ENCODE measurements at regions not wholly inside any gene's neighbourhood (a gene's known extent, or its start where the extent isn't known, plus 50 kb on each side); places are given as distances from the start of the nearest gene placed in this dataset.
"Not testable (repeated sequence)": the region's sequence is repeated elsewhere in the genome, so short reads cannot be mapped to it uniquely, and the experiment has no call there.

DNA sequence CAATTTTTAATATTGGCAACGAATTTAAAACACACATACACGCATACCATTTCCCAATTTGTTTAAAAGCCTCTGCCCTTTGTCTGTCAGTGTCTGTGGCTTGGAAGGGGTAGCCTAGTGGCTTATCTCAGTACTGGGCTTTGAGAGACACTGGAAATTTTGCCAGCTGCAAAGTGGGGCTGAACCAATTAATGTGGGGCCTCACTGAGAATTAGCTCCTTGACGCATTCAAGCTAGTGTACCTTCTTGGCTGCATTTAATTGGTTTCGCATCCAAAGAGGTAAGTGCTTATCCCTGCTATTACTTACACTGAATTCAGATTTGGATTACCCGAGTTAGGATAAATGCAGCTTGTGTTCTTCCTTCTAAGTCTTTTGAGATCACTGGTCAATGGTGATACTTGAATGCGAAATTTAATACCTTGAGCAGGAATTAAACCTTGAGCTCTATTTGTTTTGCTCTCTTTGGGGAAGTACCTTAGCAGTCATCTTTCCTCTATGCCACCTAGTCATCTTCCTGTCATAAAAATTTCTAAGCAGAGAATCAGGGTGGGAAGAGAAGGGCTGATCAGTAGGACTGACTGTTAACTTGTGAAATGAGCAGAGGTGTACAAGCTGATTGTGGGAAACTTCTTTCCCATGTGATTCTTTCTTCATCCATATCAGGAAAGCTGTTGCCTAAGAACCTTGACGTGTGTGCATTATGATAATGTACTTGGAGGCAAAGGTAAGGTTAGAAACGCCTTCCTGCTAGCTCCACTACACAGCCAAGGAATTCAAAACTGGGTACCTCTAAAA lies 187.7 kb upstream of the E2F8 start:
- DNase-seq: no peak

DNA sequence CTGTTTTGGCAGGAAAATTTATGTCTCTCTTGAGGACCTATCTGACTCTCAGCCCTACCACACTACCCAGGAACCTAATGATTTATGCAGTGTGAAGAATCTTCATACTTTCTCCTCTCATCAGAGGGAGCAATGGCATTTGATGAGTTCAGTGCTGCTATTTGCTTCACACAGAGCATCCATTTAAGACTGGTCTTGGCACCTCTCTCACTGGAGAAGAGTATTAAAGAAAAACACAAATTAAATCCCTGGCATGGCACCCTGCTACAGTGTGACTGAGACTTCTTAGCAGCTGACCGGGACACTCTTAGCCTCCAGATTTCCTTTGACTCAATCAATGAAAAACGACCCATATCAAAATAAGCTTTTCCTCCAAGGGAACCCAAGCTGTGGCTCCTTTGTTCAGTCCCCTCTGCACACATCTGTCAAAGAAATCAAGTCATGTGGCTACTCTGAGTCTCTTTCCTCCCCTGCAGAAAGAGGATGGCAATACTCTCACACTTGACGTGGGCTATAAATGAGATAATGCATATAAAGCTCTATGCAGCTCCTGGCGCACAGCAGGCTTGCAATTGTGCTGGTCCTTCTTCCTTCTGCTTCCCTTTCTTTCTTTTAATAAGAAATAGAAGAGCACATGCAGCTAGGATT lies 186.1 kb upstream of the E2F8 start:
- no peak for DNase-seq

DNA sequence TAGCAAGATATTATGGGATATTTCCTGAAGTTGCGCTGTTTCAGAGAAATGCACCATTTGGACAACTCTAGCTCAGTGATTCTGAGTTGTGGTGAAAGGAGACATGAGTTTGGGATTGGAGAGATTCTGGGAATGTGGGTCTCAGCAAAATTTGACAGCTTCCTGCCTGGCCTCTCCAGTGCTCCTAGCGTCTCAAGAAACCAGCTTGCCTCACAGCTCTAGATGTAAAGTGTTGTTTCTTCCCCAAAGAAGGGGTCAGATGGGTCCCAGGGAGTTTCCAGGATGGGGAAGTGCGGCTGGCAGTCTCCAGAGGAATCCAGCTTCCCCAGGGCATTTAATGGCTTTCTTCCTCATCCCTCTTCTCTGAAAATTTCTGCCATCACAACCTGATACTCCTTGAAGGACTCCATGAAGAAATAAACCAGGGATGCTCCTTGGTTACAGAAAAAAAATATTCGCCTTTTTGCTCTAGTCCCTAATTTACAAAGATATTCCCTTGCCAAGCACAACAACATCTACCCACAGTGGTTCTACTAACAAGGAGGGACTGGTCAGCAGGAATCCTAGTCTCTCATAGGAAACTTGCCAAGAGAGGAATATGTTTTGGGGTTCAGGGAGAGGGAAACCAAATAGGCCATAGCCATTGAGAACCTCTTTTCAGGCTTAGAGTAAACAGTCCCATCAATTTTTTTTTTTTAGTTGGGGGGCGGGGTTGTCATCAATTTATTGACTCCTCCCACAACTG lies 185.4 kb upstream of the E2F8 start:
- no peak for DNase-seq

DNA sequence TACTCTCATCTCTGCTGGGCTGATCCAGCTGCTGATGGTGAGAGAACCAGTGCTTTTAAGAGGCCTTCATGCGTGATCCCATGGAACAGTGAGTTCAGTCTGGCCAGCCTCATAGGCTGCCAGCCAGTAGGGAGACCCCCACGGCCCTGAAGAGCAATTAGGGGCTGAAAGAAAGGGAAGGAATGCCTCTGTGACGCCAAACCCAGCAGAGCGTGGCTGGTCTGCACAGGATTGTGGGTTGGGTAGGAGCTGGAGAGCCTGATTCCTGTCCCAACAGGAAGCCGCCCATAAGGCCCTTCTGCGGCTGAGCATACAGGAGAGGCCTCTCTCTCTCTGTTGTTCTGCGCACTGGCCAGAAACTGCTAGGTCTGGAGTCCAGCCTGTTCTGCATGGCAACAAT lies 181.5 kb upstream of the E2F8 start:
- DNase-seq: no peak

DNA sequence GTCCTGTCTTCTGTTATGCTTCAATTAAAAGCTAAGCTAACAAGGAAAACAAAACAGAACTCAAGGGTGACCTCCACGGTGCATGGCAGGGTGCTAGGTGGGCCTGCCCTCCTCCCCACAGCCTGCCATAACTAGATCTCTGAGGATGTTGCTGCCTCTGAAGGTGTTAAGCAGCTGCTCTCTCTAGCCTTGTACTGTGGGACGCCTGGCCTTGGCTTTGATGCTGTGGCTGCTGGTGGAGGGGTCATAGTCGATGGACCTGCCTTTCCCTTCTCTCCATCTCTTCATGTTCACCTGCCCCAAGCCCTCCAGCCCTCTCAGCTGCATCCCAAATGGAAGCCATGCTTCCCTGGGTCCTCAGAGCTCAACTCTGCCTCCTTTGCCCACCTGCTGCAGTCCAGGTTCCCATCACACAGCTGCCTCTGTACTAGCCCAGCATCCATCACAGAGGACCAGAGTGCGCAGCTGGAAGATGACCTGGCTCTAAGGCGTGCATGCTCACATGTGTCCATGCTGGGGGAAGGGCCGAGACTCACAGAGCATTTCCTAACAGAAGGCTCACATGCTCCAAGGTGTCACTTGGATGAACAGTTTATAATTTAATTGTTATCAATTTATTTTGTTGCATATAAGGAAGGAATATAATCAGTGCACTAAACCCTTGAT lies 180.3 kb upstream of the E2F8 start:
- no peak for DNase-seq

DNA sequence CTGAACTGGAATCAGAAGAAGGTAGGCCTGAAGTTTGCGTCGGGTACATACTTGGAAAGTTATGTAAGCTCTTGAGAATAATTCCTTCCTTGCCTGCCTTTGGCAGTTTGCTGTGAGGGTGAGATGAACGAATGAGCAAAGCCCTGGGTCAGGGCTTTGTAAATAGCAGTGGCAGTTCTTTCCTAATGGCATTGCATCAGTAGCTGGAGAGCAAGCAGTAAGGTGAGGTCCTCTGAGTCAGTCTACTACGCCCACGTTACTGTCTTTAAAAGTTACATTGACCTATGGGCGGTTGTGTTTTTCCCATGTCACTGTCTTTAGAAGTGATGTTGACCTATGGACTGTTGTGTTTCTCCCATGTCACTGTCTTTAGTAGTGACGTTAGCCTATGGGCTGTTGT lies 179.1 kb upstream of the E2F8 start:
- DNase-seq: no peak

DNA sequence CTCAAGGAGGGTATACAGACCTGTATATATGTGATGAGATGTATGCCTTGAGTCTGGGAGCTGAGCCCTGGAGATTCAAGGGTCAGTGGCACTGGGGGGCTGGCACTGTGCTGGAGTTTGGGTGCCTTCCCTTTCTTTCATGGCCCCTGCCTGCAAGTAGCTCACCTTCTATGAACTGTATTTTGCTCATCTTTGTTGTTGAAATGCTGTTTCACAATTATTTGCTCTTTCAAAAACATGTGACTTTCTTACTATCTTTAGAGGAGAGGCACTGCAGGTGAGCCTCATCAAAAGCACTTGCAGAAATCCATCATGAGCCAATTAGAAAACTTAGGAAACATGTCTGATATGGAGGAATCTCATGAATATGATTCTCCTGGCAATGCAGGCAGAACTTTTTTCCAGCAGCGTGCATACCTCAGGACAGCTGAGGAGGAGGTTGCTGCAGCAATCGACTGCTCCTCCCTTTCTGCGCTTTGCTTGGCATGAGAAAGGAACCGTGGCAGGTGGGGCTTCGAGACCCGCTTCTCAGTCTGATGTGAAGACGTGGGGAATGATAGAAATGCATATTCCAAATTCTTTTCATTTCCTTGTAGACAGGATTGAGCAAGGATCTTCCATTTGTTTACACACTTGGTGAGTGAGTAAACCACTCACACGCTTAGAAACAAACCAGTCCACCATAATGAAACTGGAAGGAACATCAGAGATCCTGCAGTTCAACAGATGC lies 178.4 kb upstream of the E2F8 start:
- no peak for DNase-seq

DNA sequence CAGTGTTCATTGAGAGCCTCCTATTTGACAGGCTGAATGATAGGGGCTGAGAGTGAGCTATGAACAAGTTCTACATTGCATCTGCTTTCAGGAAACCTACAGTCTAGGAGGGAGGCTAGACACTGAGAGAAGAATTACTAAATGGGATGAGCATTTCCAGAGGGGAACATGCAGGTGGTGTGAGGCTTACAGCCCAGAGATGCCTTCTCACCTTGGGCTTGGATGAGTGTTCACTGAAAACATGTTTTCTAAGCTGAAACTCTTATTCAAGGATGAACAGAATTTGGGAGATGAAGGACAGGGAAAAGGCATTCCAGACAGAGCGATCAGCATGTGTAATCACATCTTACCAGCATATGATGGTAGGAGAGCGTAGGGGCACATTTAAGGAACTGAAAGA lies 177.5 kb upstream of the E2F8 start:
- DNase-seq: no peak

DNA sequence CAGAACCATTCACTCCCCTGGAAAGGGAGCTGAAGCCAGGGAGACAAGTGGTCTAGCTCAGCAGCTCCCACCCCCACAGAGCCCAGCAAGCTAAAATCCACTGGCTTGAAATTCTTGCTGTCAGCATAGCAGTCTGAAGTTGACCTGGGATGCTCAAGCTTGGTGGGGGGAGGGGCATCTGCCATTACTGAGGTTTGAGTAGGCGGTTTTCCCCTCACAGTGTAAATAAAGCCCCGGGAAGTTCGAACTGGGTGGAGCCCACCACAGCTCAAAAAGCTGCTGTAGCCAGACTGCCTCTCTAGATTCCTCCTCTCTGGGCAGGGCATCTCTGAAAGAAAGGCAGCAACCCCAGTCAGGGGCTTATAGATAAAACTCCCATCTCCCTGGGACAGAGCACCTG lies 171.3 kb upstream of the E2F8 start:
- not testable (repeated sequence) for DNase-seq

DNA sequence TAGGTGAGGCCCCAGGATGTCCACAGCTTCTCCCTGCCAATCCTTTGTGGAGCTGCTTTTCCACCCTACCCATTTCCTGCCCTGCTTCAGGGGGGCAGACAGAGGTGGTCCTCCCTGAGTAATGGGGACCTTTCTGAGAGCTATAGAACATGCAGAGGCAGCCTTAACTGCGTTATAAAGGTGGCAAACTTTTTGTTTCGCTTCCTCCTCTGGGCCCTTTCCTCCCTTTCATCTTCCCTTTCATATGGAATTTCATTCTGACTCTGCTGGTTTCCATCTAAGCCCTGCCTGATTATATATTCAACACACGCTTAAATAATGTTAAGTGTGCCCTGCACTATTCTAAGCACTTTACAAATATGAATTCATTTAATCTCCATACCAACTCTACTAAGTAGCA lies 169.3 kb upstream of the E2F8 start:
- no peak for DNase-seq

DNA sequence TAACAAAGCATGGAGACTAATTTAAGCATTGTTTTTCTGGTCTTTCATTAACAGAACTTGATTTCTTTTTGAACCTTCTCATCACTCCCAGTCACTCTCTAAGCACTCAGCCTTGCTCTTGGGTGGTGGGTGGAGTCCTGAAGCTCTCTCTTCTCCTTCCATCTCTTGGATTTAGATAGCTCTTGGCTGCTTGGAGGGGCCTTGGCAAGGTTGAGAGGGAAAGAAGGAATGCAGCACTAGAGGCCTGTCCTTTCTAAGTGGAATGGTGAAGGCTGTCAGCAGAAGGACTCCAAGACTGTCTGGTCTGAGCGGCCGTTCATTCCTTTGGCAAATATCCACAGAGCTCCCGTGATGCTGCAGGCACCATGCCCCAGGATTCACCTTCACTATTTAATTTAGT lies 168.6 kb upstream of the E2F8 start:
- no peak for DNase-seq

DNA sequence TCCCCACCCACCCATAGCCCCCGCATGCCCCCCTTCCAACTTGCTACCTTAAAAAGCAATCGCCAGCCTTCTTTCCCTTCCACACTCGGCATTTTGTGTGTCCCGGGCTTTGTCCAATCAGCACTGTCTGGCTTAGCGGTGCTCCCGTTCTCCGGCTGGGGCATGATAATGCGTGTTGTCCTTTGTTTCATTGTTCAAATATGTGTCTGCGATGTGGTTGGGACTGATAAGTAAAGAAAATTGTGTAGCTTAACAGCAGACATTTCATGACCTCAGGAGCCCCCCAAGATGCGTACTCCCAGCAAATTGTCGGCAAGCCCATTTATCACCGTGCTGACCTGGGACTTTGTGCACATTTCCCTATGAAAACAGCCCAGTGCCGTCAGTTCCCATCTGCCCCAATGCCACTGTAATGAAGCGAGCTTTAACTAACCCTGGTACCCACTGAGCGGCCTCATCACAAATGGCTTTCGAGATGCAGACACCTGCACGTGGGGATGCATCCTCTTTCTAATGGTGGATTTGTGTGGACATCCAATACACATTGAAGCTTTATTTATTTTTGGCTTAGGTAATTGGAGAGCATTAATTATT lies 167.0 kb upstream of the E2F8 start:
- no peak for DNase-seq

DNA sequence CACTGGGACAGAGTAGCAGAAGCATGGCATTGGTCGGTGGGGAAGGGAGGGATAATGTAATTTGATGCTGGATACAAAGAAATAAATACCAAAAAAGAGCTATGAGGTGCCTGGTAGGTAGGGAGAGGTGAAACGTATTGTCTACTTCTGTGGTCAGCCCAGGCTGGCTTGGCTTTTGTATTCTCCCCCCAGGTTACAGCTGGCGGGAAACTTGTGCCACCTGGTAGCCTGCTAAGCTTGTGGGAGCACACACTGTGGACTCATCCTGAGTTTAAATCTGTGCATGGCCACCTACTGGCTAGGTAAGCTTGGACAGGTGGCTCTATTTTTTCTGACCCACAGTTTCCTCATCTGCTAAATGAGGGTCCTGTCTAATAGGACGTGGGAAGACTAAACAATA lies 165.2 kb upstream of the E2F8 start:
- DNase-seq: no peak

DNA sequence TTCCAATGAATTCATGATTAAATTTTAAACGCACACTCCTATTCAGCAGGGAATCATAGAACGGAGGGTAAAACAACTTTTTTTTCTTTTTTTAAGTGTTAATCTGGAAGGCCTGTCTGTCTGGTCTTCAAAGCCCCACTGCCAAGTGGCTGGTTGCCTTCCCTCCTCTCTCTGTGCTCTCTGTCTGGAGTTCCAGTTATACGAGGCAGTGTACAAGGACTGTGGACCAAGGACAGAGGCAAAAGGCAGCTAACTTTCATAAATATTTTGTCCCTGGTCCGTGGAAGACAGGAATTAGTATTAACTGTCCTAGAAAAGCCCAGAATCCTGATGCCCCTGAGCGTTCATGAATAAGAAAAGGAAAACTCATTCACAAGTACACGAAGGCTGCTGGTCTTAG lies 164.0 kb upstream of the E2F8 start:
- no peak for DNase-seq

DNA sequence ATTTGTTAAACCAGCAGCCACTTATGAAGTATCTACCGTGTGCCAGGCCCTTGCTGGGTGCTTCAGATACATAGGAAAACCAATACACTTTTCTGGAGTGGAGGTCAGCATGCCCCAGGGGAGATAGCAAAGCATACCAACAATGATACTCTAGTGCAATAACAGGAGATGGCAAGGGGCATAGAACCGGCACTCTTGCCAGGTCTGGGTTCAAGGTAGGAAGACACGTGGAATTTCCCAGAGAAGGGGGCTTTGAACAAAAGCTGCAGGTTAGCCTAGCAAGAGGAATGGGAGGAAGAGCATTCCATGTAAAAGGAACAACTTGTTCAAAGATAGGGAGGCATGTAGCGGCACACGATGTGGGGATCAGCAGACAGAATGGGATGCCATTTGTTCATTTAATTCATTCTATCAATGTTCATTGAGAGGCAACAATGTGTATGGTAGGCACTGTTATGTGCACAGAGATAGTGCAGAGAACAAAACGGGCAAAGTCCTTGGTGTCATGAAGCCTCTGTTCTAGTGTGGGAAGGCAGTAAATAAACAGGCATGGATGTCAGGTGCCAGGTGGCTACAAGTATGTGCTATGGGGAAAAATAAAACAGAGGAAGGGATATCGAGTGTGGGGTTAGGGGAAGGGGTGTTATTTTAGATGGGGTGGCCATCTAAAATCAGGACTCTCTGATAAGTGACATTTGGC lies 162.6 kb upstream of the E2F8 start:
- no peak for DNase-seq

DNA sequence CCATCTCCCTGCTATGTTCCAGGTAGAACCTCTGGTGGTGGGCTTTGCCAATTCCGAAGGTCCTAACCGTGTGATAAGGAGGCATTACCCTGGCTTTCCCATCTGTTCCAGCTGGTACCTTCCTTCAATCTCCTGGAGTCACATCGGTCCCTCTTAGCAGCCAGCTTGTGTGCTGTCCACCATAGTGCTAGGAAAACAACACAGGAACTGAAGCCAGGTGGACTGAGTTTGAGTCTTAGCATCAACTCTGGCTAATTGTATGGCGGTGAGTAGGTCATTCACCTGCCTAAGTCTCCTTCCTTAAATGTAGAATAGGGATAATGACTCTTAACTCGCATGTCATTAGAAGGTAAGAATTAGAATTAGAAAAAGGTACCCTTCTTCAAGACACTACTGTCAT lies 159.6 kb upstream of the E2F8 start:
- no peak for DNase-seq

DNA sequence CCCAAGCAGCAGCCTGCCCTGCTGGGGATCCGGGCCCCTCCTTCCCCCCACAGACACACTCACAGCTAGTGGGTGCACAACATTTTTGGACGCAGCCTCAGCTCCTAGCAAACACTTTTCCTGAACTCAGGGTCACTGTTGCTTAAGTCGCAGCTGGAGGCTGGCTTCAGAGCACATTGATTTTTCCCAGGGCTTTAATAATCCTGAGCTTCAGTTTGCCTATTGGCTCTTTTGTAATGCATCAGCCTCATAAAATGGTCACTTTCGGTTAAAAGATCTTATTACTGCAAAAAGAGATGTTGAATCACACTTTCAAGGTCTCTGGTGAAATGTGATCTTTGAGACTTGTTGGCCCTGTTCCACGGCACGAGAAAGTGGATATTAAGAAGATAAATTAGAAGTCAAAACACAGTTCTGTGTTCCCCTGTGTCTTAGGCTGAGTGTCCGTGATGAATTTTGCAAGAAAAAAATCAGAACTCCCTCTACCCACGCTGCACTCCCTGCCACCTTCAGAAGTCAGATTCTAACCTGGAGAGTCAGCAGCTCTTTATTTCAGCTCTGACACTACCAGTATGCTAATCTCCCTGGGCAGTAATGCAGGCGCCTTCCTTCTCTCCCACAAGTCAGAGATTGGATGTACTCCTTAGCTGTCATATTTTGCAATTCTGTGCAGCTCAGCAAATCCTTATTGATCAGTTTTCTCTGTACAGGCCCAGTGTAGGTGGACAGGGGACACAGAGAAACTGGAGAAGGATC lies 158.2 kb upstream of the E2F8 start:
- DNase-seq: no peak

DNA sequence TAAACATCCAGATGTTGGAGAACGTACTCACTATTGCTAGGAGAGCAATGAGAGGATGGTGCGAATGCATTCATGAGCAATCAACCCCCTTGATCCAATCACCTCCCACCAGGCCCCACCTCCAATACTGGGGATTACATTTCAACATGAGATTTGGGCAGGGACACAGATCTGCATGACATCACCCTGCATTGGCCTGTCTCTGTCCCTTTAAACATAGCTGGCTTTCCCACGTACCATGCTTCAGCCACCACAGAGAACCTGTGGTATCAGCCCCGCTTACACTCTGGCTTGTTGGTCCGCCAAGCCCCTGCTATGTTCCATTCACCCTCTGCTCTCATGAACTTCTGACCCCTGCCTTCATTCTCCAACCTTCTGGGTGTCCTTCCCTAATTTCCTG lies 157.5 kb upstream of the E2F8 start:
- DNase-seq: no peak

DNA sequence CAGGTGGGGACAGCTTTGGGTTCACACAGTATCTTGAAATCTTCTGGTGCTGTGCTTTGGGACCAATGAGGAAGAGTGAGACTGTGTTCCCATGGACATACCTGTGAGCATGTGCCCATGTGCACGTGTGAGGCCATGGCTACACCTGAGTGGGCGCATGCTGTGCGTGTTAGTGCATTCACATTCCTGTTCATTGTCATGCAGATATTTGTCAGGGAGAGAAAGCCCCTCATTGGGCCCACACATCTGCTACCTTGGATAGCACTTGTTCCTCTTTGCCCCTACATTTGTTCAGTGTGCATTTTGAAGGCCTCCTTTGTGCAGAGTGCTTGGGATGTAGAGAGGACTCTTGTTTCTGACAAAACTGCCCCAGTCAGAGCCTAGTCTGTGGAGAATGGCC lies 154.3 kb upstream of the E2F8 start:
- no peak for DNase-seq

DNA sequence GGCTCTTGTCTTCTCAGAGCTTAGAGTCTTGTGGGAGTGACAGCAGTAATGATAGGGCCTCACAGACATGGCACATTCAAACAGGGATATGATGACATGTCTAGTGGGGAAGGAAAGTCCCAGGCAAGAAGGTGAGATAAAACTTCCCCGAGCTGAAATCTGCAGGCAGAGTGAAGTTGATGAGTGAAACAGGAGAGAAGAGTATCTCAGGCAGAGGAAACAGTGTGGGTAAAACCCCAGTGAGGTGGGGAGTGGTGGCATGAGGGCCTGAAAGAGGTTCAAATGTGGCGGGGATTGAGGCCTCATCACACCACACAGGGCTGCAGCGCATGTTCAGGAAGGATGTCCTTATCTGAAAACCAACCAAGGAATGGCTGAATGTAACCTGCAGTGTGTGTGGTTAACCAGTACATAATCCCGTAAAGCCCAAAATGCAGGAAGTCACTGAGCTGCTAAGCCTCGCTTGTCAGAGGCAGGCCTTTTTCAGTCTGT lies 153.8 kb upstream of the E2F8 start:
- no peak for DNase-seq

DNA sequence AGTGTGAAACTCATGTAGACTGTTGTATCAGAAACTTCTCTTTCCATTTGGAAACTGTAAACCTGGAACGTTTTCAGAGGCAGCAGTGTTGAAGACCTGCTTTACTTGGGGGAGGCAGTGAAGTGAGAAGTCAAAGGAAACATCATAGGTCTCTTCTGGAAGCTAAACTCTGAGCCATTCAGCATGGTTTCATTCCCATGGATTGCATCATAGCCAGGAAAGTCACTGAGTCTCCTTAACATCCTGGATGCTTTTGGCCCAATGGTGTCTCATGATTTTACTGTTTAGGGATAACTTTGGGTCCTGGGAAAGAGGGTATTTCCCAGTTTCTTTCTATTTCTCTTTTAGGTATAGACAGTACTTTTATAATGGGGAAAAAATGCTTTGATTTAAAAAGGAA lies 153.2 kb upstream of the E2F8 start:
- no peak for DNase-seq

Measured in activated CD8-positive, alpha-beta memory T cell treated with anti-CD3 and anti-CD28 coated beads, Interleukin-2, amount 50 U/mL, for 4 hours (primary cell).